HEK293 (cell line): ENCODE measurements at regions not wholly inside any gene's neighbourhood (a gene's known extent, or its start where the extent isn't known, plus 50 kb on each side); places are given as distances from the start of the nearest gene placed in this dataset.
"Not testable (repeated sequence)": the region's sequence is repeated elsewhere in the genome, so short reads cannot be mapped to it uniquely, and the experiment has no call there.

Source experiments
- CTCF ChIA-PET: fragments of 350-600 bp; formaldehyde crosslinking; extraction: SDS; loops from one replicate; lab custom pipeline; 2021; ENCODE audit warnings: antibody characterized with exemption; lab: Yijun Ruan, JAX
- POLR2A ChIA-PET: fragments of 300-600 bp; formaldehyde crosslinking; extraction: SDS; loops from one replicate; lab custom pipeline; 2020; ENCODE audit warnings: antibody characterized with exemption, inconsistent platforms; lab: Yijun Ruan, JAX
- H3K27ac ChIP-seq: fragments of 200-500 bp; sonication (Bioruptor generic); 2 replicates; pipeline ENCODE4 v1.5.1; 2014; ENCODE audit warnings: low read depth, low read length, control low read depth, inconsistent platforms; ENCODE audit errors: extremely low read depth
- H3K36me3 ChIP-seq, 2 experiments: fragments of 200-500 bp in 1 of 2; sonication (Bioruptor generic) in 1 of 2; 1 replicate in 1 of 2; 2 replicates in 1 of 2; pipeline ENCODE4 v1.5.1; 2014 to 2017; ENCODE audit warnings: inconsistent platforms in 2 of 2, low read length in 2 of 2; ENCODE audit not compliant: control insufficient read depth in 2 of 2, insufficient read depth in 1 of 2
- H3K4me1 ChIP-seq: fragments of 200-500 bp; sonication (Bioruptor generic); 2 replicates; pipeline ENCODE4 v1.5.1; 2014; ENCODE audit warnings: mild to moderate bottlenecking, low read length, inconsistent platforms; ENCODE audit not compliant: control insufficient read depth, insufficient read depth
- H3K4me3 ChIP-seq: 2 replicates; pipeline ENCODE4 v1.5.1; 2011; ENCODE audit warnings: low read depth, mild to moderate bottlenecking, control low read depth, low read length, moderate library complexity
- H3K9me3 ChIP-seq: fragments of 200-500 bp; sonication (Bioruptor generic); 2 replicates; pipeline ENCODE4 v1.5.1; 2014; ENCODE audit warnings: low read depth, low read length, inconsistent platforms; ENCODE audit not compliant: control insufficient read depth, insufficient read depth
- BCL6B ChIP-seq: fragments of 450-650 bp; formaldehyde crosslinking; IDR thresholded peaks from 2 replicates; pipeline ENCODE4 v1.5.1; 2017; ENCODE audit warnings: missing biosample characterization, missing genetic modification characterization
- ELK4 ChIP-seq: IDR thresholded peaks from 2 replicates; pipeline ENCODE4 v1.6.1; 2011; ENCODE audit warnings: mild to moderate bottlenecking, low read depth, low read length, borderline replicate concordance
- GLI4 ChIP-seq: fragments of 450-650 bp; formaldehyde crosslinking; IDR thresholded peaks from 2 replicates; pipeline ENCODE4 v1.5.1; 2016; ENCODE audit warnings: missing biosample characterization, missing genetic modification characterization
- KLF8 ChIP-seq: fragments of 450-650 bp; formaldehyde crosslinking; IDR thresholded peaks from 2 replicates; pipeline ENCODE4 v1.5.1; 2016; ENCODE audit warnings: missing biosample characterization, missing genetic modification characterization
- RBAK ChIP-seq: fragments of 450-650 bp; formaldehyde crosslinking; IDR thresholded peaks from 2 replicates; pipeline ENCODE4 v1.5.1; 2016; ENCODE audit warnings: missing biosample characterization, missing genetic modification characterization
- SALL2 ChIP-seq: fragments of 450-650 bp; formaldehyde crosslinking; IDR thresholded peaks from 2 replicates; pipeline ENCODE4 v1.5.0; 2017; ENCODE audit warnings: missing biosample characterization, mild to moderate bottlenecking, missing genetic modification characterization, borderline replicate concordance
- SCRT2 ChIP-seq: fragments of 450-650 bp; formaldehyde crosslinking; IDR thresholded peaks from 2 replicates; pipeline ENCODE4 v1.5.1; 2016; ENCODE audit warnings: missing biosample characterization, missing genetic modification characterization
- SP7 ChIP-seq: fragments of 450-650 bp; formaldehyde crosslinking; IDR thresholded peaks from 2 replicates; pipeline ENCODE4 v1.5.1; 2016; ENCODE audit warnings: missing biosample characterization, missing genetic modification characterization
- TCF7L2 ChIP-seq: IDR thresholded peaks from 2 replicates; pipeline ENCODE4 v1.6.1; 2011; ENCODE audit warnings: low read depth, mild to moderate bottlenecking, inconsistent platforms, low read length, moderate library complexity, borderline replicate concordance
- ZBTB20 ChIP-seq: fragments of 450-650 bp; formaldehyde crosslinking; IDR thresholded peaks from 2 replicates; pipeline ENCODE4 v1.5.1; 2016; ENCODE audit warnings: missing biosample characterization, missing genetic modification characterization
- ZBTB44 ChIP-seq: fragments of 450-650 bp; IDR thresholded peaks from 2 replicates; pipeline ENCODE4 v1.5.1; 2018; ENCODE audit warnings: missing biosample characterization, mild to moderate bottlenecking, missing genetic modification characterization
- ZEB2 ChIP-seq: fragments of 450-650 bp; formaldehyde crosslinking; IDR thresholded peaks from 2 replicates; pipeline ENCODE4 v1.5.1; 2016; ENCODE audit warnings: missing biosample characterization, missing genetic modification characterization
- ZFP41 ChIP-seq: fragments of 450-650 bp; formaldehyde crosslinking; IDR thresholded peaks from 2 replicates; pipeline ENCODE4 v1.5.1; 2016; ENCODE audit warnings: missing biosample characterization, missing genetic modification characterization, borderline replicate concordance
- ZNF10 ChIP-seq: fragments of 450-650 bp; formaldehyde crosslinking; IDR thresholded peaks from 2 replicates; pipeline ENCODE4 v1.5.1; 2017; ENCODE audit warnings: missing biosample characterization, missing genetic modification characterization
- ZNF175 ChIP-seq: fragments of 450-650 bp; formaldehyde crosslinking; IDR thresholded peaks from 2 replicates; pipeline ENCODE4 v1.5.1; 2016; ENCODE audit warnings: missing biosample characterization, missing genetic modification characterization
- ZNF221 ChIP-seq: fragments of 450-650 bp; formaldehyde crosslinking; IDR thresholded peaks from 2 replicates; pipeline ENCODE4 v1.5.1; 2017; ENCODE audit warnings: missing biosample characterization, missing genetic modification characterization, borderline replicate concordance
- ZNF223 ChIP-seq: fragments of 450-650 bp; formaldehyde crosslinking; IDR thresholded peaks from 2 replicates; pipeline ENCODE4 v1.5.1; 2016; ENCODE audit warnings: missing biosample characterization, missing genetic modification characterization
- ZNF239 ChIP-seq: fragments of 450-650 bp; formaldehyde crosslinking; IDR thresholded peaks from 2 replicates; pipeline ENCODE4 v1.5.1; 2016; ENCODE audit warnings: missing biosample characterization, missing genetic modification characterization
- ZNF394 ChIP-seq: fragments of 450-650 bp; formaldehyde crosslinking; IDR thresholded peaks from 2 replicates; pipeline ENCODE4 v1.5.1; 2016; ENCODE audit warnings: missing biosample characterization, missing genetic modification characterization, mild to moderate bottlenecking, moderate library complexity, borderline replicate concordance
- ZNF510 ChIP-seq: fragments of 450-650 bp; formaldehyde crosslinking; IDR thresholded peaks from 2 replicates; pipeline ENCODE4 v1.5.1; 2018; ENCODE audit warnings: mild to moderate bottlenecking, missing genetic modification characterization, missing biosample characterization; ENCODE audit not compliant: insufficient replicate concordance
- ZNF629 ChIP-seq: fragments of 450-650 bp; formaldehyde crosslinking; IDR thresholded peaks from 2 replicates; pipeline ENCODE4 v1.5.1; 2017; ENCODE audit warnings: missing biosample characterization, missing genetic modification characterization
- ZNF701 ChIP-seq: fragments of 450-650 bp; formaldehyde crosslinking; IDR thresholded peaks from 2 replicates; pipeline ENCODE4 v1.5.1; 2016; ENCODE audit warnings: missing biosample characterization, missing genetic modification characterization
- ZNF837 ChIP-seq: fragments of 450-650 bp; formaldehyde crosslinking; IDR thresholded peaks from 2 replicates; pipeline ENCODE4 v1.5.1; 2016; ENCODE audit warnings: missing biosample characterization, missing genetic modification characterization
- ZSCAN16 ChIP-seq: fragments of 450-650 bp; formaldehyde crosslinking; IDR thresholded peaks from 2 replicates; pipeline ENCODE4 v1.5.1; 2016; ENCODE audit warnings: missing biosample characterization, missing genetic modification characterization
- ZSCAN30 ChIP-seq: fragments of 450-650 bp; IDR thresholded peaks from 2 replicates; pipeline ENCODE4 v1.5.1; 2018; ENCODE audit warnings: missing biosample characterization, mild to moderate bottlenecking, missing genetic modification characterization, moderate library complexity
- ZSCAN5A ChIP-seq: fragments of 450-650 bp; formaldehyde crosslinking; IDR thresholded peaks from 2 replicates; pipeline ENCODE4 v1.5.1; 2016; ENCODE audit warnings: missing biosample characterization, missing genetic modification characterization

- H3K9me3 ChIP-seq, POLR2A ChIA-PET, H3K4me1 ChIP-seq, H3K4me3 ChIP-seq, H3K36me3 ChIP-seq, CTCF ChIA-PET, H3K27ac ChIP-seq: not testable (repeated sequence)
Measured at GRCh38 chr4:104326991-104327694, 167.6 kb downstream of the CXXC4 start.

GRCh38 chr4:104302731-104303130 lies 192.0 kb downstream of the CXXC4 start:
- CTCF ChIA-PET: no interaction called here
- Histone ChIP-seq H3K4me3 (no peak overlapping the region), H3K27ac (no peak overlapping the region)

GRCh38 chr4:104294811-104295210 lies 199.9 kb downstream of the CXXC4 start:
- Histone ChIP-seq H3K27ac (no peak overlapping the region), H3K4me1 (no peaks in the 10 kb centered on the region), H3K4me3 (no peak overlapping the region), H3K36me3 (no peaks in the 10 kb centered on the region), H3K9me3 (no peaks in the 10 kb centered on the region)
- POLR2A ChIA-PET: no interaction called here
- TF ChIP-seq TCF7L2 (no peak), SCRT2 (tag by site-specific recombination) (no peak), ZNF10 (tag by site-specific recombination) (no peak), SALL2 (tag by site-specific recombination) (no peak), ZNF510 (tag by site-specific recombination) (no peak), ZEB2 (tag by site-specific recombination) (no peak), ZNF837 (tag by site-specific recombination) (no peak), ZNF175 (no peak), ZBTB20 (tag by site-specific recombination) (no peak)
- CTCF ChIA-PET: no interaction called here

More at GRCh38 chr4:104302731-104303130, 192.0 kb downstream of the CXXC4 start:
- POLR2A ChIA-PET: no interaction called here
- no peaks in the 10 kb centered on the region for H3K36me3 ChIP-seq
- TF ChIP-seq ZNF239: no peak
- no peak for TF ChIP-seq BCL6B (tag by site-specific recombination)
- TF ChIP-seq ZNF629 (tag by site-specific recombination): no peak
- TF ChIP-seq ZNF701 (tag by site-specific recombination): no peak
- no peak for TF ChIP-seq KLF8 (tag by site-specific recombination)
- no peak for TF ChIP-seq ZSCAN16 (tag by site-specific recombination)
- TF ChIP-seq ZBTB44: no peak
- no peak for TF ChIP-seq ZSCAN5A
- TF ChIP-seq ZFP41: no peak
- no peak for TF ChIP-seq ZSCAN30 (tag by site-specific recombination)
- no peak for TF ChIP-seq RBAK (tag by site-specific recombination)
- no peak for TF ChIP-seq SP7
- TF ChIP-seq ELK4: no peak
- no peak for TF ChIP-seq GLI4 (tag by site-specific recombination)
- no peak for TF ChIP-seq ZNF221 (tag by site-specific recombination)
- no peak for TF ChIP-seq ZNF394 (tag by site-specific recombination)
- no peak for TF ChIP-seq ZNF223 (tag by site-specific recombination)
- no peaks in the 10 kb centered on the region for H3K9me3 ChIP-seq
- no peaks in the 10 kb centered on the region for H3K4me1 ChIP-seq
